ENCODE measurements at regions not wholly inside any gene's neighbourhood (a gene's known extent, or its start where the extent isn't known, plus 50 kb on each side); places are given as distances from the start of the nearest gene placed in this dataset.

GRCh38 chr21:28746166-28746565 is 246.5 kb downstream of the LTN1 start:
- no peaks in the 10 kb centered on the region for H3K27me3 ChIP-seq (ENCODE audit: control insufficient read depth in 2 of 2, insufficient read depth in 2 of 2, low read length in 2 of 2)
- no peak overlapping the region for H3K4me2 ChIP-seq (ENCODE audit: insufficient read depth, low read length)
- no peak for ATAC-seq
- no peak overlapping the region for H3K27ac ChIP-seq (ENCODE audit: extremely low read depth, low read depth, low read length)
- no TSS peak for BruUV-seq (replicated peaks)
- H3K9me3 ChIP-seq (replicated peaks; ENCODE audit: control insufficient read depth, insufficient read depth, low read depth, low read length): no peaks in the 10 kb centered on the region
- 1% methylated on average over 4 of the region's 4 CpGs for WGBS (ENCODE audit: insufficient coverage, low coverage, missing lambda C conversion rate)
- ChIA-PET CTCF (ENCODE audit: low intra/inter-chr PET ratio) (interaction anchor here (0.7 to 3.6 kb wide), 3 partner anchors 45 to 1896 kb away, joined by 3 to 93 read pairs (median 4); no protein-coding TSS in a partner anchor), POLR2A (interaction anchor here (0.9 to 1.7 kb wide), 3 partner anchors 9 to 1900 kb away, joined by 3 to 5 read pairs (median 4); no protein-coding TSS in a partner anchor)
- H3K4me1 ChIP-seq (replicated peaks in 1 of 2; ENCODE audit: control insufficient read depth in 2 of 2, insufficient read depth in 2 of 2, low read length in 2 of 2): no peaks in the 10 kb centered on the region
- no peak overlapping the region for H2AFZ ChIP-seq (ENCODE audit: low read depth, low read length)
- no peak for FAIRE-seq
- no peaks in the 10 kb centered on the region for H4K20me1 ChIP-seq (replicated peaks; ENCODE audit: control insufficient read depth, insufficient read depth, low read length)
- no peak overlapping the region for H3K9ac ChIP-seq (ENCODE audit: insufficient read depth in 1 of 2, low read depth in 2 of 2, low read length in 2 of 2)
- intact Hi-C loops (cut with micrococcal nuclease) (loop anchor here (5.0 kb wide), 1 partner anchor 1044 kb away; no protein-coding TSS in a partner anchor), in situ Hi-C loops (cut with MboI) (loop anchor here (5.0 kb wide), 1 partner anchor 1899 kb away; the partner anchor contains the start of gene ADAMTS1)
- no peak for TF ChIP-seq GTF2B (IDR thresholded peaks at IDR 0.05; ENCODE audit: extremely low read depth, insufficient read length)
- no peak for TF ChIP-seq CCNT2 (IDR thresholded peaks at IDR 0.05; ENCODE audit: borderline replicate concordance, extremely low read depth, insufficient read length, low read depth, low read length)
- no peak for TF ChIP-seq ZNF133 (CRISPR knock-in tag; IDR thresholded peaks at IDR 0.05)
- TF ChIP-seq SMAD1 (IDR thresholded peaks at IDR 0.05; ENCODE audit: low read depth, low read length, partially characterized antibody): no peak
- TF ChIP-seq MLX (CRISPR knock-in tag; conservative IDR thresholded peaks at IDR 0.05): no peak
- TF ChIP-seq NR1H2 (CRISPR knock-in tag; IDR thresholded peaks at IDR 0.05): no peak
- TF ChIP-seq PRMT5 (CRISPR knock-in tag; IDR thresholded peaks at IDR 0.05): no peak
- TF ChIP-seq PREB (CRISPR knock-in tag; IDR thresholded peaks at IDR 0.05): no peak
- TF ChIP-seq ZMIZ1 (IDR thresholded peaks at IDR 0.05; ENCODE audit: low read depth in 2 of 2, low read length in 2 of 2): no peak
- no peak for TF ChIP-seq ZNF347 (CRISPR knock-in tag; IDR thresholded peaks at IDR 0.05; ENCODE audit: low read depth)
- TF ChIP-seq ZNF77 (CRISPR knock-in tag; IDR thresholded peaks at IDR 0.05): no peak
- no peak for TF ChIP-seq NONO (IDR thresholded peaks at IDR 0.05; ENCODE audit: low read depth in 2 of 2, low read length in 1 of 2)
- no peak for TF ChIP-seq ZSCAN32 (CRISPR knock-in tag; IDR thresholded peaks at IDR 0.05)
- no peak for TF ChIP-seq ADNP (tag; IDR thresholded peaks at IDR 0.05)
- no peak for TF ChIP-seq EP300 (IDR thresholded peaks at IDR 0.05; ENCODE audit: low read length)
- no peak for DNase-seq (ENCODE audit: extremely low read depth in 1 of 4, low spot score in 3 of 4)
- H3K79me2 ChIP-seq (ENCODE audit: control insufficient read depth, insufficient read depth, low read length): no peaks in the 10 kb centered on the region
- H3K9me1 ChIP-seq (ENCODE audit: control insufficient read depth, insufficient read depth, low read length): no peaks in the 10 kb centered on the region
- no peak overlapping the region for H3K4me3 ChIP-seq
- no peaks in the 10 kb centered on the region for H3K36me3 ChIP-seq (ENCODE audit: control insufficient read depth, insufficient read depth, low read length)
